ENCODE measurements at regions not wholly inside any gene's neighbourhood (a gene's known extent, or its start where the extent isn't known, plus 50 kb on each side); places are given as distances from the start of the nearest gene placed in this dataset.

GRCh38 chr5:105032917-105033316 lies 1470.3 kb upstream of the NUDT12 start:
- no peak overlapping the region for H3K27ac ChIP-seq

DNA sequence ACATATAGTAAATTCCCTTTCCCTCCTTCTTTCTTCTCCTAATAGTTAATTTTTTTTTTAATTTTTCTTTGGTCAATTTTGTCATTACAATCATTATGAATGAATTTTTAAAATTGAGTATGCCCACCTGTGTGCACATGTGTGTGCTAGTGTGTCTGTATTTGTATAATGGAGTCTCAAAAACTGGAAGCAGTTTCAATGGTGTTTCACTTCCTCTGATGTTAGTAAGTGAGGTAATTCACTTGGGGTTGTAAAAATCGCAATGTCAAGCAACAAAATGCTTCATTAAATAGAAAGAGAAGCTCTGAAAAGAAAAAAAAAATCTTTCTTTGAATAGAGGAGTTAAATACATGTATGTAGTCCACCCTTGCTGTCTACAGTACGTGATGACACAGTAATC lies 1467.6 kb upstream of the NUDT12 start:
- no peak for TF ChIP-seq CTCF (IDR thresholded peaks at IDR 0.05)
- H3K4me3 ChIP-seq: no peak overlapping the region
- H3K27me3 ChIP-seq: no peaks in the 10 kb centered on the region

More at GRCh38 chr5:105032917-105033316, 1470.3 kb upstream of the NUDT12 start:
- DNase-seq (ENCODE audit: low spot score): no peak
- H3K4me1 ChIP-seq: no peaks in the 10 kb centered on the region
- no peaks in the 10 kb centered on the region for H3K36me3 ChIP-seq
- no peak for TF ChIP-seq CTCF (IDR thresholded peaks at IDR 0.05)
- H3K9me3 ChIP-seq: no peaks in the 10 kb centered on the region
- no peaks in the 10 kb centered on the region for H3K27me3 ChIP-seq
- H3K4me3 ChIP-seq: no peak overlapping the region

GRCh38 chr5:105015098-105015497 lies 1452.5 kb upstream of the NUDT12 start:
- DNase-seq (ENCODE audit: low spot score): no peak
- Histone ChIP-seq H3K27me3 (no peaks in the 10 kb centered on the region), H3K27ac (no peak overlapping the region), H3K4me1 (no peaks in the 10 kb centered on the region), H3K9me3 (no peaks in the 10 kb centered on the region), H3K4me3 (no peak overlapping the region), H3K36me3 (no peaks in the 10 kb centered on the region)
- no peak for TF ChIP-seq CTCF (IDR thresholded peaks at IDR 0.05)

More for the DNA sequence above, 1467.6 kb upstream of the NUDT12 start:
- Histone ChIP-seq H3K27ac (no peak overlapping the region), H3K9me3 (no peaks in the 10 kb centered on the region), H3K36me3 (no peaks in the 10 kb centered on the region), H3K4me1 (no peaks in the 10 kb centered on the region)
- DNase-seq (ENCODE audit: low spot score): no peak

- H3K36me3 ChIP-seq: no peaks in the 10 kb centered on the region
- H3K4me1 ChIP-seq: no peaks in the 10 kb centered on the region
- H3K27me3 ChIP-seq: no peaks in the 10 kb centered on the region
- TF ChIP-seq CTCF (IDR thresholded peaks at IDR 0.05): no peak
- no peak for DNase-seq (ENCODE audit: low spot score)
- H3K27ac ChIP-seq: no peak overlapping the region
- H3K9me3 ChIP-seq: no peaks in the 10 kb centered on the region
- no peak overlapping the region for H3K4me3 ChIP-seq
Observed at GRCh38 chr5:104998572-104998971, 1436.0 kb upstream of the NUDT12 start.

GRCh38 chr5:104998169-104998568 lies 1435.6 kb upstream of the NUDT12 start:
- TF ChIP-seq CTCF (IDR thresholded peaks at IDR 0.05): no peak
- Histone ChIP-seq H3K27me3 (no peaks in the 10 kb centered on the region), H3K9me3 (no peaks in the 10 kb centered on the region), H3K27ac (no peak overlapping the region), H3K4me1 (no peaks in the 10 kb centered on the region), H3K4me3 (no peak overlapping the region), H3K36me3 (no peaks in the 10 kb centered on the region)
- no peak for DNase-seq (ENCODE audit: low spot score)

DNA sequence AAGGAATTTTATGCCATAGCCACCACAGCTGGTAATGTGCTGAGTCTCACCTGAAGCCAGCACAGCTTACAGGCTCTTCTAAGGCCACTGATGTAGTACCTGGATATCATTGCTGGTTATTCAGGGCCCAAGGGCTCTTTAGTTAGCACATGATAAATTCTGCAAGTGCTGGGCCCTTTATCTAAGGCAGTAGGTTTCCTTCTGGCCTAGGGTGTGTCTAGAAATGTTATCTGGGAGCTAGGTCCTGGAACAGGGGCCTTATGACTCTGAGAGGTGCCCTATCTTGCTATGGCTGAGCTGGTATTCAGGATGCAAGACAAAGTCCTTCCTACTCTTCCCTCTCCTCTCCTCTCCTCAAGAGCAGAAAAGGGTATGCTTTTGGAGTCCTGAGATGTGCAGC lies 1424.5 kb upstream of the NUDT12 start:
- H3K4me1 ChIP-seq: no peaks in the 10 kb centered on the region
- no peaks in the 10 kb centered on the region for H3K27me3 ChIP-seq
- no peak for TF ChIP-seq CTCF (IDR thresholded peaks at IDR 0.05)
- DNase-seq (ENCODE audit: low spot score): no peak
- no peak overlapping the region for H3K4me3 ChIP-seq
- no peak overlapping the region for H3K27ac ChIP-seq
- no peaks in the 10 kb centered on the region for H3K9me3 ChIP-seq
- no peaks in the 10 kb centered on the region for H3K36me3 ChIP-seq
